H9 (cell line): ENCODE measurements at regions not wholly inside any gene's neighbourhood (a gene's known extent, or its start where the extent isn't known, plus 50 kb on each side); places are given as distances from the start of the nearest gene placed in this dataset.

Source experiments
- DNase-seq: peaks from one replicate; pipeline ENCODE4 v3.0.0-alpha.2; 2017
- H2AFZ ChIP-seq: one replicate; pipeline ENCODE4 v1.6.1; 2013; ENCODE audit warnings: mild to moderate bottlenecking, low read length, control low read depth, moderate library complexity
- H2AK5ac ChIP-seq: 2 replicates; pipeline ENCODE4 v1.6.1; 2013; ENCODE audit warnings: low read length, control low read depth, mixed read lengths; ENCODE audit not compliant: insufficient read length
- H2BK120ac ChIP-seq: one replicate; pipeline ENCODE4 v1.6.1; 2013; ENCODE audit warnings: low read depth, mild to moderate bottlenecking, low read length, control low read depth, inconsistent platforms; ENCODE audit not compliant: poor library complexity, severe bottlenecking
- H2BK12ac ChIP-seq: 2 replicates; pipeline ENCODE4 v1.6.1; 2013; ENCODE audit warnings: low read length, control low read depth, mixed read lengths, low read depth; ENCODE audit not compliant: insufficient read length
- H2BK15ac ChIP-seq: 2 replicates; pipeline ENCODE4 v1.6.1; 2013; ENCODE audit warnings: low read depth, low read length, control low read depth
- H2BK20ac ChIP-seq: one replicate; pipeline ENCODE4 v1.6.1; 2013; ENCODE audit warnings: low read depth, mild to moderate bottlenecking, low read length, control low read depth, inconsistent platforms; ENCODE audit not compliant: poor library complexity, severe bottlenecking
- H2BK5ac ChIP-seq: 2 replicates; pipeline ENCODE4 v1.6.1; 2013; ENCODE audit warnings: low read length, control low read depth, mixed read lengths; ENCODE audit not compliant: insufficient read length
- H3K14ac ChIP-seq: 2 replicates; pipeline ENCODE4 v1.6.1; 2013; ENCODE audit warnings: low read length, control low read depth; ENCODE audit not compliant: insufficient read depth
- H3K18ac ChIP-seq: 2 replicates; pipeline ENCODE4 v1.6.1; 2013; ENCODE audit warnings: low read depth, mild to moderate bottlenecking, mixed read lengths, low read length, control low read depth; ENCODE audit not compliant: insufficient read length
- H3K23ac ChIP-seq: 2 replicates; pipeline ENCODE4 v1.6.1; 2013; ENCODE audit warnings: low read length, control low read depth, mixed read lengths, low read depth; ENCODE audit not compliant: insufficient read length
- H3K23me2 ChIP-seq: 2 replicates; pipeline ENCODE4 v1.6.1; 2013; ENCODE audit warnings: low read depth, mild to moderate bottlenecking, mixed read lengths, low read length, control low read depth; ENCODE audit not compliant: insufficient read length, poor library complexity, severe bottlenecking
- H3K27ac ChIP-seq: 2 replicates; pipeline ENCODE4 v1.5.1; 2013; ENCODE audit warnings: low read length, control low read depth, mixed read lengths, low read depth; ENCODE audit not compliant: insufficient read length
- H3K27me3 ChIP-seq: 2 replicates; pipeline ENCODE4 v1.6.1; 2013; ENCODE audit warnings: low read length, control low read depth, inconsistent platforms; ENCODE audit not compliant: insufficient read depth
- H3K4ac ChIP-seq: 2 replicates; pipeline ENCODE4 v1.6.1; 2013; ENCODE audit warnings: low read depth, mild to moderate bottlenecking, control low read depth, inconsistent platforms, low read length, moderate library complexity
- H3K4me1 ChIP-seq: 2 replicates; pipeline ENCODE4 v1.6.1; 2013; ENCODE audit warnings: low read length, control low read depth, inconsistent platforms; ENCODE audit not compliant: insufficient read depth
- H3K4me2 ChIP-seq: 2 replicates; pipeline ENCODE4 v1.6.1; 2013; ENCODE audit warnings: low read length, control low read depth, mixed read lengths; ENCODE audit not compliant: insufficient read length, insufficient read depth
- H3K56ac ChIP-seq: 2 replicates; pipeline ENCODE4 v1.6.1; 2013; ENCODE audit warnings: low read depth, mild to moderate bottlenecking, mixed read lengths, low read length, control low read depth; ENCODE audit not compliant: insufficient read length
- H3K79me1 ChIP-seq: 2 replicates; pipeline ENCODE4 v1.6.1; 2013; ENCODE audit warnings: low read depth, mild to moderate bottlenecking, moderate library complexity, low read length, control low read depth, inconsistent platforms; ENCODE audit not compliant: insufficient read depth, poor library complexity, severe bottlenecking
- H3K79me2 ChIP-seq: 2 replicates; pipeline ENCODE4 v1.6.1; 2013; ENCODE audit warnings: low read length, control low read depth, inconsistent platforms; ENCODE audit not compliant: insufficient read depth
- H3K9ac ChIP-seq: 2 replicates; pipeline ENCODE4 v1.6.1; 2013; ENCODE audit warnings: low read length, control low read depth, mixed read lengths; ENCODE audit not compliant: insufficient read length; ENCODE audit errors: extremely low read depth
- H3K9me3 ChIP-seq: one replicate; pipeline ENCODE4 v1.6.1; 2013; ENCODE audit warnings: low read depth, low read length, inconsistent platforms; ENCODE audit not compliant: control insufficient read depth
- H3T11ph ChIP-seq: one replicate; pipeline ENCODE4 v1.6.1; 2013; ENCODE audit warnings: mild to moderate bottlenecking, low read length, control low read depth, inconsistent platforms
- H4K20me1 ChIP-seq: one replicate; pipeline ENCODE4 v1.6.1; 2013; ENCODE audit not compliant: control insufficient read depth, insufficient read length, insufficient read depth
- H4K5ac ChIP-seq: 2 replicates; pipeline ENCODE4 v1.6.1; 2013; ENCODE audit warnings: low read depth, mild to moderate bottlenecking, mixed read lengths, low read length, control low read depth; ENCODE audit not compliant: insufficient read length
- H4K8ac ChIP-seq: replicated peaks from 2 replicates; pipeline ENCODE4 v1.6.1; 2013; ENCODE audit warnings: low read length, control low read depth, mixed read lengths, low read depth; ENCODE audit not compliant: insufficient read length
- H4K91ac ChIP-seq: 2 replicates; pipeline ENCODE4 v1.6.1; 2013; ENCODE audit warnings: low read depth, mild to moderate bottlenecking, moderate library complexity, mixed read lengths, low read length, control low read depth; ENCODE audit not compliant: insufficient read length
- H3K27ac Mint-ChIP-seq, 3 experiments: 2 replicates in 2 of 3; 3 replicates in 1 of 3; pipeline ENCODE4 v1.8.0; 2020 to 2021; ENCODE audit warnings: mixed read lengths in 3 of 3, mild to moderate bottlenecking in 1 of 3, moderate library complexity in 1 of 3
- H3K27me3 Mint-ChIP-seq: 2 replicates; pipeline ENCODE4 v1.8.0; 2021; ENCODE audit warnings: low read depth, mild to moderate bottlenecking, moderate library complexity, mixed read lengths
- H3K36me3 Mint-ChIP-seq, 3 experiments: 2 replicates in 2 of 3; 3 replicates in 1 of 3; pipeline ENCODE4 v1.8.0; 2020 to 2021; ENCODE audit warnings: low read depth in 3 of 3, mixed read lengths in 3 of 3; ENCODE audit not compliant: insufficient read depth in 1 of 3
- H3K4me1 Mint-ChIP-seq, 2 experiments: 2 replicates each; pipeline ENCODE4 v1.8.0; 2020; ENCODE audit warnings: mixed read lengths in 2 of 2
- H3K4me3 Mint-ChIP-seq, 2 experiments: 2 replicates in 1 of 2; 3 replicates in 1 of 2; pipeline ENCODE4 v1.8.0; 2020 to 2021; ENCODE audit warnings: mild to moderate bottlenecking in 2 of 2, mixed read lengths in 2 of 2, moderate library complexity in 1 of 2
- H3K9me3 Mint-ChIP-seq, 2 experiments: 2 replicates in 1 of 2; 3 replicates in 1 of 2; pipeline ENCODE4 v1.8.0; 2020; ENCODE audit warnings: mild to moderate bottlenecking in 2 of 2, mixed read lengths in 2 of 2, moderate library complexity in 1 of 2
- CTCF ChIP-seq: fragments of 200-600 bp; sonication (generic); conservative IDR thresholded peaks from 3 replicates; pipeline ENCODE4 v1.8.0; 2021; ENCODE audit warnings: antibody characterized with exemption, mild to moderate bottlenecking
- WGBS: extraction: QIAGEN DNeasy Blood & Tissue Kit; methylation state at CpG from one replicate; pipeline ENCODE4 v1.1.7; 2013; ENCODE audit warnings: missing lambda C conversion rate, low lambda C conversion rate, mixed read lengths; ENCODE audit not compliant: insufficient read length; ENCODE audit errors: extremely low coverage; 5-methylcytosine and 5-hydroxymethylcytosine counted together

GRCh38 chr5:92248518-92248917, 865.4 kb upstream of the ARRDC3 start:
- Histone ChIP-seq H3K14ac (no peak overlapping the region), H3K4me2 (no peak overlapping the region), H3K9me3 (no peaks in the 10 kb centered on the region), H4K5ac (no peak overlapping the region), H3K18ac (no peak overlapping the region), H2BK20ac (no peak overlapping the region), H3K79me2 (no peaks in the 10 kb centered on the region), H2AFZ (no peak overlapping the region), H3K9ac (no peak overlapping the region), H4K20me1 (no peaks in the 10 kb centered on the region), H3K56ac (no peak overlapping the region), H3K23me2 (no peaks in the 10 kb centered on the region), H2BK15ac (no peak overlapping the region), H3K27ac (no peak overlapping the region), H3K79me1 (no peaks in the 10 kb centered on the region), H3K27me3 (no peaks in the 10 kb centered on the region), H4K91ac (no peak overlapping the region), H2AK5ac (no peak overlapping the region), H3T11ph (no peak overlapping the region), H3K4me1 (no peaks in the 10 kb centered on the region), H2BK120ac (no peak overlapping the region), H2BK12ac (no peak overlapping the region), H3K23ac (no peak overlapping the region), H2BK5ac (no peak overlapping the region), H3K4ac (no peak overlapping the region), H4K8ac (no peak overlapping the region)
- no peak for DNase-seq
- no peaks in the 10 kb centered on the region for H3K4me1 Mint-ChIP-seq
- H3K27ac Mint-ChIP-seq: no peak overlapping the region
- peaks cover 12 to 13% of the 10 kb centered on the region in 2 experiments; a peak in 4 of 5 replicates for H3K9me3 Mint-ChIP-seq
- TF ChIP-seq CTCF: no peak
- WGBS: no CpG with 5 or more reads among the region's 6 CpGs
- H3K27me3 Mint-ChIP-seq: no peaks in the 10 kb centered on the region
- H3K36me3 Mint-ChIP-seq: peaks cover 4 to 8% (median 4%) of the 10 kb centered on the region in 3 experiments; a peak in 4 of 7 replicates
- no peak overlapping the region for H3K4me3 Mint-ChIP-seq
